WERI-Rb-1 (cell line): ENCODE measurements at regions not wholly inside any gene's neighbourhood (a gene's known extent, or its start where the extent isn't known, plus 50 kb on each side); places are given as distances from the start of the nearest gene placed in this dataset.
A peak's percentile ranks its signal among the peaks of the same experiment; 100 is the strongest.

Experiments used
- DNase-seq: peaks from one replicate; pipeline ENCODE4 v3.0.0-alpha.2; 2020
- H3K27ac ChIP-seq: fragments of 250-450 bp; sonication (Bioruptor Pico); 2 replicates; pipeline ENCODE4 v1.5.1; 2020; ENCODE audit warnings: mild to moderate bottlenecking, moderate library complexity
- H3K27me3 ChIP-seq: fragments of 250-450 bp; sonication (Bioruptor Pico); 2 replicates; pipeline ENCODE4 v1.5.1; 2021; ENCODE audit warnings: mild to moderate bottlenecking, low read depth, moderate library complexity; ENCODE audit not compliant: insufficient read depth, severe bottlenecking
- H3K36me3 ChIP-seq: fragments of 250-450 bp; sonication (Bioruptor Pico); 2 replicates; pipeline ENCODE4 v1.5.1; 2020; ENCODE audit warnings: mild to moderate bottlenecking, moderate library complexity
- H3K4me3 ChIP-seq: 2 replicates; pipeline ENCODE4 v1.5.1; 2011; ENCODE audit warnings: low read depth, mild to moderate bottlenecking, control low read depth, low read length
- H3K9me3 ChIP-seq: fragments of 250-450 bp; sonication (Bioruptor Pico); 2 replicates; pipeline ENCODE4 v1.5.1; 2021; ENCODE audit warnings: mild to moderate bottlenecking, moderate library complexity; ENCODE audit not compliant: severe bottlenecking
- TF ChIP-seq, protein P1 (sequence below): IDR thresholded peaks from 2 replicates; pipeline ENCODE4 v1.5.1; 2011; ENCODE audit warnings: low read depth, mild to moderate bottlenecking, control low read depth, inconsistent platforms, low read length

DNA sequence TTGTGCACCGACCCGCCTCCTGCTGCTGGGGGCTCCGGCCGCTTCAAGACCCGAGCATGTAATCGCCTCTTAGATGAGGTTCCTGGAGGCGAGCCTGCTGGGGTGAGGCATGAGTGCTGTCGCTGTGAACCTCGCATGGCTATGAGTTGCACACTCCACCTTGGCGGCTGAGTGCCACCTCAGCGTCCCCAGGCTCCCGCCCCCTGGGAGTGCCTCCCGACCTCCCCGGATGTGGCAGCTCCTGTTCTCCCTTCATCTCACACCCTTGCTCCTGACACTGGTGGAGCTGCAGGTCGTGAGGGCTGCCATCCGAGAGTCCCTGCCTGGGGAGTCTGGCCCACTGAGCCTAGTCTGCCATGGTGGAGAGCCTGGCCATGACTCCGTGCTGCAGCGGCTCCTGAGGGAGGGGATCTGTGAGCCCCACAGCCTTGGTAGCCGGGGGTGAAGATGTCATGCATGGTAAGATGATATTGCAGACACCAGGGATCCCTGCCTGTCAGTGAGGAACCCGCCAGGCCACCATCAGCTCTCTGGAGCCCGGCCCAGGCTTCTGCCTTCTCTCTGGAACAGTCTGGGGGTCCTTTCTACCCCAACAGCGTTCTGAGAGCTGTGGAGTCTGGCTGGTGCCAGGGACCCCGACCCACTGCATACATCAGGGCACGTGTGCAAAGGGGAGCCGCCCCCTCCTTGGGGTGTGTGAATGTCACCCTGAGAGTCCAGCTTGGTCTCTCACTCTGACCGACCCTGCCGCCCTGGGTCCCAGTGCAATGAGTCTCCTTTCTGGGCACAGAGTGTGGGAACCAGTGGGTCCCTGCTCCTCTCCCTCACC, 61.6 kb upstream of the HS6ST1 start:
- H3K9me3 ChIP-seq, result no peaks in the 10 kb centered on the region
- DNase-seq, result no peak
- no peak overlapping the region for H3K4me3 ChIP-seq
- H3K27ac ChIP-seq, result no peak overlapping the region
- H3K27me3 ChIP-seq, result no peaks in the 10 kb centered on the region
- TF ChIP-seq, protein P1, sequence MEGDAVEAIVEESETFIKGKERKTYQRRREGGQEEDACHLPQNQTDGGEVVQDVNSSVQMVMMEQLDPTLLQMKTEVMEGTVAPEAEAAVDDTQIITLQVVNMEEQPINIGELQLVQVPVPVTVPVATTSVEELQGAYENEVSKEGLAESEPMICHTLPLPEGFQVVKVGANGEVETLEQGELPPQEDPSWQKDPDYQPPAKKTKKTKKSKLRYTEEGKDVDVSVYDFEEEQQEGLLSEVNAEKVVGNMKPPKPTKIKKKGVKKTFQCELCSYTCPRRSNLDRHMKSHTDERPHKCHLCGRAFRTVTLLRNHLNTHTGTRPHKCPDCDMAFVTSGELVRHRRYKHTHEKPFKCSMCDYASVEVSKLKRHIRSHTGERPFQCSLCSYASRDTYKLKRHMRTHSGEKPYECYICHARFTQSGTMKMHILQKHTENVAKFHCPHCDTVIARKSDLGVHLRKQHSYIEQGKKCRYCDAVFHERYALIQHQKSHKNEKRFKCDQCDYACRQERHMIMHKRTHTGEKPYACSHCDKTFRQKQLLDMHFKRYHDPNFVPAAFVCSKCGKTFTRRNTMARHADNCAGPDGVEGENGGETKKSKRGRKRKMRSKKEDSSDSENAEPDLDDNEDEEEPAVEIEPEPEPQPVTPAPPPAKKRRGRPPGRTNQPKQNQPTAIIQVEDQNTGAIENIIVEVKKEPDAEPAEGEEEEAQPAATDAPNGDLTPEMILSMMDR, result no peak
- no peaks in the 10 kb centered on the region for H3K36me3 ChIP-seq

DNA sequence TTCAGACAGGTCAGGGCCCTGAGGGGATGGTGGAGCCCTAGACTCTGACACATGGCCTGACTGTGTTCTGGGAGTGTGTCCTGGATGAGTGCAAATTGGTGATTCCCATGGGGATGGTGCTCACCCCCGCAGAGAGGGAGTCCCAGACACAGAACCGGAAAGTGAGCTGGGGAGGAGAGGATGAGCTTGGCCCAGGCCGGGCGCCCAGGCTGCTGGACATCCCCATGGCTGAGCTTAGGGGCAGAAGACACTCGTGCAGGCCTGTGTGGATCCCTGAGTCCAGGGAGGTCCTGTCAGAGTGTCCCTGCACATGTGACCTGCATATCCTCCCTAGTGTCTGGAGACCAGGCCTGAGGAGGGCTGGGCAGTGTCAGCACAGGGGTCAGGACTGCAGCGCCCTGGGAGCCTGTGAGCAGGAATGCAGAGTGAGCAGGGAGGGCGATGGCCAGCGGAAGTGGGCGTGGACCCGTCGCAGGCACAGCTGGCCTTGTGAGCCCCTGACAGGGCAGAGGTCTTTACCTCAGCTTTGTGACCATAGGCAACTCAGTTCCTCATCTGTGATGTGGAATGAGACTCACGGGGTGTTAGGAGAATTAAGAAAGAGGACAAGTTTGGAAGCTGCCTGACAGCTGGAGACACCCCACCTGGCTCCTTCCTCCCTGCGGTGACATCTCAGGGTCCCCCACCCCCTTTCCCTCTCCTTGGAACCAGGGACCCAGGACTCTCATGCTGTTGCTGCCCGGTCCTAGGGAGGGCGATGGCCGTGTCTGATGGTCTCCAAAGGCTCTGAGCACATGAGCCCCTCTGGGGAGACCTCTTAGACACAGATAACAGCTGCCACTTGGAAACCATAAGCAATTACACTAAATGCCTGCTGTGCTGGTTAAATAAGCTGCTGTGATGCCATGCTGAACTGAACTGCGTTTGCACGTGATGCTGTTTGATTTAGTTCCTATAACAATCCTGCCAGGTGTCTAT, 62.6 kb upstream of the HS6ST1 start:
- no peaks in the 10 kb centered on the region for H3K36me3 ChIP-seq
- no peak overlapping the region for H3K4me3 ChIP-seq
- no peaks in the 10 kb centered on the region for H3K27me3 ChIP-seq
- TF ChIP-seq, protein P1, result no peak
- H3K27ac ChIP-seq, result no peak overlapping the region
- H3K9me3 ChIP-seq, result no peaks in the 10 kb centered on the region
- peak; percentile 45 for DNase-seq

DNA sequence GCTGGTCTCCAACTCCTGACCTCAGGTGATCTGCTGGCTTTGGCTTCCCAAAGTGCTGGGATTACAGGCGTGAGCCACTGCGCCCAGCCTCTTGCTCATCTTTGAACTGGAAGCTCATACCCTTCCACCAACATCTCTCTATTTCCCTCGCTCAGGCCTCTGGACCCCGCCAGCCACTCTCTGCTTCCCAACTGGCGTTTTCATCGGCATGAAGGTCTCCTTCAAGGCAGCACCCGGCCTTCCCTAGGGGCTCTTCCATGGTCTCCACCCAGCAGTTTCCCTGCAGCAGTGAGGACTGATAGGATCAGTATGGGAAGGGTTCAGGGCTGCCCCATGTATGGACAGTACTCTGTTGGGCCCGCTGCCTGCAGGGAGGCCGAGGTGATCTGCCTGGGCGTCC, 65.8 kb upstream of the HS6ST1 start:
- no peak overlapping the region for H3K4me3 ChIP-seq
- H3K27ac ChIP-seq, result no peak overlapping the region
- H3K36me3 ChIP-seq, result no peaks in the 10 kb centered on the region
- H3K27me3 ChIP-seq, result no peaks in the 10 kb centered on the region
- TF ChIP-seq, protein P1, result no peak
- H3K9me3 ChIP-seq, result no peaks in the 10 kb centered on the region
- DNase-seq, result no peak

DNA sequence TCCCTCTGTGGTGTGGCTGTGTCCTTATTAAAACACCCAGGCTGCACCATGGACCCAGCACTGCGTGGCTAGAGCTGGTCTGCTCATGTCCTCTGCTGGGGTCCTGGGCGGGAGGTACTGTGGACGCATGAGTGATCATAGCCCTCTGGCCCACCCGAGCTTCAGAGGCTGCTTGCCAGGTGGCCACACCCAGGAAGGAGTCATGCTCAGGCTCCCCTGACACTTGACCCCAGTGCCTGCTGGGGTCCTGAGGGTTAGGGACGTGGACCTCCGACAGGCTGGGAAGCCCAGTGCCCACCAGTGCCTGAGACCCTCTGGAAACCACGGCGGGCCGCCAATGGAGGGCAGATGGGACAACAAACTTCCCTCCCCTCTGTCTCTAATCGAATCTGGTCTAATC, 66.3 kb upstream of the HS6ST1 start:
- no peak for DNase-seq
- no peaks in the 10 kb centered on the region for H3K27me3 ChIP-seq
- no peaks in the 10 kb centered on the region for H3K36me3 ChIP-seq
- H3K27ac ChIP-seq, result no peak overlapping the region
- no peak overlapping the region for H3K4me3 ChIP-seq
- H3K9me3 ChIP-seq, result no peaks in the 10 kb centered on the region
- TF ChIP-seq, protein P1, result no peak

DNA sequence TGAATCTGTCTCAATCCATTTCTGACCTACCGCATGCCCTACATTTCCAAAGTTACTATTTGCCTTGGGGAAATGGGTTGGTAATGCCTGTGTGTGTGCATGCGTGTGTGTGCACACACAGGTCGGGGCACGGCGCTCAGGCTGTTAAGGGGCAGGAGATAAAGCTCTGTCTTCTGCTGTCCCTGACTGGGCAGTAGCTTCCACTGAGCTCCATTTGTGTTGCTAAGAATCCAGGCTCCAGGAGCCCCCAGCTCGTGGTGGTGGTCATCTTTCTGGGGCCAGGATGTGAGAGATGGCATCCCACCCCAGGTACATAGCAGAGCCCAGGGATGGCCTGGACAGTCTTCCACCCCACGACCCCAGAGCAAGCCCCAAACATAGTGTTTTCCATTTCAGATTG, 66.7 kb upstream of the HS6ST1 start:
- TF ChIP-seq, protein P1, result no peak
- no peak overlapping the region for H3K4me3 ChIP-seq
- H3K27me3 ChIP-seq, result no peaks in the 10 kb centered on the region
- no peak overlapping the region for H3K27ac ChIP-seq
- no peak for DNase-seq
- H3K9me3 ChIP-seq, result no peaks in the 10 kb centered on the region
- H3K36me3 ChIP-seq, result no peaks in the 10 kb centered on the region
